ENCODE measurements at regions not wholly inside any gene's neighbourhood (a gene's known extent, or its start where the extent isn't known, plus 50 kb on each side); places are given as distances from the start of the nearest gene placed in this dataset.

DNA sequence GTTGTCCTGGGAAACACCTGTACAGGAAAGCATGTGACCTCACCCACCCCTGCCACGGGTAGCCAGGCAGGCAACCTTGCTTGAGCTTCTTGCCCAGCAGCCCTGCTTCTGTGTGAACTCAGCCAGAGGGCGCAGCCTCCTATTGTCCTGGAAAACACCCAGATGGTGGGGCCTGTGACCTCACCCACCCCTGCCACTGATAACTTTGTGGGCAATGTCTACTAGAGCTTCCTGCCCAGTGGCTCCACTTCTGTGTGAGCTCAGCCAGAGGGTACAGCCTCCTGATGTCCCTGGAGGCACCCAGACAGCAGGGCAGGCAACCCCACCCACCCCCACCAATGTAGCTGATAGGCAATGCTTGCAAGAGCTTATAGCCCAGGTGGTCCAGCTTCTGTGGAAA lies 146.3 kb downstream of the DTHD1 start:
- in situ Hi-C loops (cut with MboI) (no loop called here), intact Hi-C loops (cut with micrococcal nuclease) (no loop called here)
- TF ChIP-seq CBX8 (IDR thresholded peaks at IDR 0.05; ENCODE audit: borderline replicate concordance, extremely low read depth, low read depth, low read length, poor library complexity, severe bottlenecking): no peak
- TF ChIP-seq ZNF696 (CRISPR knock-in tag; conservative IDR thresholded peaks at IDR 0.05): no peak
- no peak for TF ChIP-seq CREB1 (IDR thresholded peaks at IDR 0.05)
- TF ChIP-seq CREB1 (CRISPR knock-in tag; IDR thresholded peaks at IDR 0.05): no peak
- TF ChIP-seq ARNT (IDR thresholded peaks at IDR 0.05): no peak
- Histone ChIP-seq H3K79me2 (ENCODE audit: control insufficient read depth, insufficient read depth, low read length) (no peaks in the 10 kb centered on the region), H3K36me3 (ENCODE audit: control insufficient read depth, insufficient read depth, low read length) (no peaks in the 10 kb centered on the region), H4K20me1 (replicated peaks; ENCODE audit: control insufficient read depth, insufficient read depth, low read length) (no peaks in the 10 kb centered on the region), H3K27ac (ENCODE audit: extremely low read depth, low read depth, low read length) (no peak overlapping the region), H3K9me3 (replicated peaks; ENCODE audit: control insufficient read depth, insufficient read depth, low read depth, low read length) (no peaks in the 10 kb centered on the region), H3K4me2 (ENCODE audit: insufficient read depth, low read length) (no peak overlapping the region), H3K9me1 (ENCODE audit: control insufficient read depth, insufficient read depth, low read length) (no peaks in the 10 kb centered on the region), H3K4me3 (no peak overlapping the region), H3K4me1 (replicated peaks in 1 of 2; ENCODE audit: control insufficient read depth in 2 of 2, insufficient read depth in 2 of 2, low read length in 2 of 2) (no peaks in the 10 kb centered on the region), H2AFZ (ENCODE audit: low read depth, low read length) (no peak overlapping the region), H3K27me3 (ENCODE audit: control insufficient read depth in 2 of 2, insufficient read depth in 2 of 2, low read length in 2 of 2) (no peaks in the 10 kb centered on the region), H3K9ac (ENCODE audit: insufficient read depth in 1 of 2, low read depth in 2 of 2, low read length in 2 of 2) (no peak overlapping the region)
- ChIA-PET CTCF (ENCODE audit: low intra/inter-chr PET ratio) (no interaction called here), POLR2A (no interaction called here)
- FAIRE-seq: no peak
- no TSS peak for BruUV-seq (replicated peaks)
- WGBS (ENCODE audit: insufficient coverage, low coverage, missing lambda C conversion rate): 0% methylated on average over 1 of the region's 2 CpGs
- no peak for ATAC-seq
- DNase-seq (ENCODE audit: extremely low read depth in 1 of 4, low spot score in 3 of 4): no peak

- TF ChIP-seq GATA2 (CRISPR knock-in tag; IDR thresholded peaks at IDR 0.05) (no peak), EZH2 (IDR thresholded peaks at IDR 0.05; ENCODE audit: borderline replicate concordance, low read depth, low read length) (no peak), CBFB (CRISPR knock-in tag; IDR thresholded peaks at IDR 0.05) (no peak), RFX1 (IDR thresholded peaks at IDR 0.05) (no peak), ZNF274 (IDR thresholded peaks at IDR 0.05; ENCODE audit: borderline replicate concordance, low read depth, low read length) (no peak)
- TF ChIP-seq, protein P1, sequence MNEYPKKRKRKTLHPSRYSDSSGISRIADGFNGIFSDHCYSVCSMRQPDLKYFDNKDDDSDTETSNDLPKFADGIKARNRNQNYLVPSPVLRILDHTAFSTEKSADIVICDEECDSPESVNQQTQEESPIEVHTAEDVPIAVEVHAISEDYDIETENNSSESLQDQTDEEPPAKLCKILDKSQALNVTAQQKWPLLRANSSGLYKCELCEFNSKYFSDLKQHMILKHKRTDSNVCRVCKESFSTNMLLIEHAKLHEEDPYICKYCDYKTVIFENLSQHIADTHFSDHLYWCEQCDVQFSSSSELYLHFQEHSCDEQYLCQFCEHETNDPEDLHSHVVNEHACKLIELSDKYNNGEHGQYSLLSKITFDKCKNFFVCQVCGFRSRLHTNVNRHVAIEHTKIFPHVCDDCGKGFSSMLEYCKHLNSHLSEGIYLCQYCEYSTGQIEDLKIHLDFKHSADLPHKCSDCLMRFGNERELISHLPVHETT (CRISPR knock-in tag; conservative IDR thresholded peaks at IDR 0.05 in 1 of 2, IDR thresholded peaks at IDR 0.05 in 1 of 2): no peak
- TF ChIP-seq, protein P2, sequence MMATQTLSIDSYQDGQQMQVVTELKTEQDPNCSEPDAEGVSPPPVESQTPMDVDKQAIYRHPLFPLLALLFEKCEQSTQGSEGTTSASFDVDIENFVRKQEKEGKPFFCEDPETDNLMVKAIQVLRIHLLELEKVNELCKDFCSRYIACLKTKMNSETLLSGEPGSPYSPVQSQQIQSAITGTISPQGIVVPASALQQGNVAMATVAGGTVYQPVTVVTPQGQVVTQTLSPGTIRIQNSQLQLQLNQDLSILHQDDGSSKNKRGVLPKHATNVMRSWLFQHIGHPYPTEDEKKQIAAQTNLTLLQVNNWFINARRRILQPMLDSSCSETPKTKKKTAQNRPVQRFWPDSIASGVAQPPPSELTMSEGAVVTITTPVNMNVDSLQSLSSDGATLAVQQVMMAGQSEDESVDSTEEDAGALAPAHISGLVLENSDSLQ (IDR thresholded peaks at IDR 0.05): no peak
- no peak overlapping the region for H3K4me3 ChIP-seq
- BruUV-seq (replicated peaks): no TSS peak
- H2AFZ ChIP-seq (ENCODE audit: low read depth, low read length): no peak overlapping the region
- DNase-seq (ENCODE audit: extremely low read depth in 1 of 4, low spot score in 3 of 4) (no peak), ATAC-seq (no peak), FAIRE-seq (no peak)
- H4K20me1 ChIP-seq (replicated peaks; ENCODE audit: control insufficient read depth, insufficient read depth, low read length): no peaks in the 10 kb centered on the region
- 4% methylated on average over 2 of the region's 2 CpGs for WGBS (ENCODE audit: insufficient coverage, low coverage, missing lambda C conversion rate)
- ChIA-PET CTCF (ENCODE audit: low intra/inter-chr PET ratio) (no interaction called here), POLR2A (no interaction called here)
- H3K36me3 ChIP-seq (ENCODE audit: control insufficient read depth, insufficient read depth, low read length): no peaks in the 10 kb centered on the region
- no peaks in the 10 kb centered on the region for H3K9me1 ChIP-seq (ENCODE audit: control insufficient read depth, insufficient read depth, low read length)
- H3K9ac ChIP-seq (ENCODE audit: insufficient read depth in 1 of 2, low read depth in 2 of 2, low read length in 2 of 2): no peak overlapping the region
- H3K79me2 ChIP-seq (ENCODE audit: control insufficient read depth, insufficient read depth, low read length): no peaks in the 10 kb centered on the region
- in situ Hi-C loops (cut with MboI): no loop called here
- no peak overlapping the region for H3K27ac ChIP-seq (ENCODE audit: extremely low read depth, low read depth, low read length)
- no peaks in the 10 kb centered on the region for H3K4me1 ChIP-seq (replicated peaks in 1 of 2; ENCODE audit: control insufficient read depth in 2 of 2, insufficient read depth in 2 of 2, low read length in 2 of 2)
- intact Hi-C loops (cut with micrococcal nuclease): no loop called here
- H3K27me3 ChIP-seq (ENCODE audit: control insufficient read depth in 2 of 2, insufficient read depth in 2 of 2, low read length in 2 of 2): no peaks in the 10 kb centered on the region
- no peak overlapping the region for H3K4me2 ChIP-seq (ENCODE audit: insufficient read depth, low read length)
- no peaks in the 10 kb centered on the region for H3K9me3 ChIP-seq (replicated peaks; ENCODE audit: control insufficient read depth, insufficient read depth, low read depth, low read length)
Observed at GRCh38 chr4:36432586-36432985, 151.2 kb downstream of the DTHD1 start.
